Stomach (tissue), 8 donors: ENCODE measurements at regions not wholly inside any gene's neighbourhood (a gene's known extent, or its start where the extent isn't known, plus 50 kb on each side); places are given as distances from the start of the nearest gene placed in this dataset.
"Not testable (repeated sequence)": the region's sequence is repeated elsewhere in the genome, so short reads cannot be mapped to it uniquely, and the experiment has no call there.

Experiments
- DNase-seq, 2 donors: peaks; one replicate each; pipeline versions ENCODE4 v3.0.0 to v3.0.0-alpha.2; 2013 to 2019
- H3K27ac ChIP-seq, 5 donors: fragments of 200-600 bp in 4 of 5; sonication (generic) in 4 of 5; one replicate each; pipeline ENCODE4 v1.5.1; 2013 to 2019; ENCODE audit warnings: mild to moderate bottlenecking in 1 of 5, moderate library complexity in 1 of 5
- H3K27me3 ChIP-seq, 3 donors: fragments of 200-600 bp; sonication (generic); one replicate each; pipeline ENCODE4 v1.5.1; 2017 to 2019; ENCODE audit warnings: mixed run types in 1 of 3
- H3K36me3 ChIP-seq, 4 donors: fragments of 200-600 bp; sonication (generic); 1 replicate in 3 of 4; 2 replicates in 1 of 4; pipeline ENCODE4 v1.5.1; 2016 to 2019
- H3K4me1 ChIP-seq, 4 donors: fragments of 200-600 bp; sonication (generic); one replicate each; pipeline ENCODE4 v1.5.1; 2016 to 2019
- H3K4me3 ChIP-seq, 4 donors: fragments of 200-600 bp; sonication (generic) in 3 of 4; one replicate each; pipeline ENCODE4 v1.5.1; 2016 to 2019; ENCODE audit warnings: mild to moderate bottlenecking in 1 of 4
- H3K9me3 ChIP-seq, 4 donors: fragments of 200-600 bp; sonication (generic); one replicate each; pipeline ENCODE4 v1.5.1; 2016 to 2019
- EP300 ChIP-seq: sonication (generic); formaldehyde crosslinking; IDR thresholded peaks from one replicate; pipeline ENCODE4 v1.6.1; 2017; ENCODE audit warnings: antibody characterized with exemption
- POLR2A ChIP-seq, 4 donors: fragments of 450-650 bp; IDR thresholded peaks; one replicate each; pipeline ENCODE4 v1.6.1; 2016; ENCODE audit warnings: antibody characterized with exemption in 4 of 4, control low read depth in 2 of 4, mild to moderate bottlenecking in 1 of 4, moderate library complexity in 1 of 4
- POLR2AphosphoS5 ChIP-seq, 3 donors: sonication (generic); formaldehyde crosslinking; IDR thresholded peaks; one replicate each; pipeline ENCODE4 v1.6.1; 2016; ENCODE audit warnings: antibody characterized with exemption in 3 of 3
- WGBS, 5 donors: extraction: QIAGEN DNeasy Blood & Tissue Kit in 3 of 5; methylation state at CpG; one replicate each; pipeline versions ENCODE4 v1.1.5 to v1.1.7; 2013 to 2018; 5-methylcytosine and 5-hydroxymethylcytosine counted together
- intact Hi-C: fragments of 100-400 bp; cut with DNase I; formaldehyde crosslinking; loops from one replicate; pipeline ENCODE4 v1.15.1; 2023; ENCODE audit warnings: low total_unique reads
- TF ChIP-seq, protein P1 (sequence below), 7 experiments: fragments of 450-650 bp in 4 of 7; fragments of 200-600 bp in 3 of 7; sonication (generic) in 3 of 7; IDR thresholded peaks; one replicate each; pipeline ENCODE4 v1.5.1; 2016 to 2019; ENCODE audit warnings: antibody characterized with exemption in 7 of 7, control low read depth in 2 of 7, mild to moderate bottlenecking in 1 of 7
- donor health status: healthy with polysubstance abuse.
- donor health status: Bipolar disorder and iron deficiency.
- donor health status: healthy.

DNA sequence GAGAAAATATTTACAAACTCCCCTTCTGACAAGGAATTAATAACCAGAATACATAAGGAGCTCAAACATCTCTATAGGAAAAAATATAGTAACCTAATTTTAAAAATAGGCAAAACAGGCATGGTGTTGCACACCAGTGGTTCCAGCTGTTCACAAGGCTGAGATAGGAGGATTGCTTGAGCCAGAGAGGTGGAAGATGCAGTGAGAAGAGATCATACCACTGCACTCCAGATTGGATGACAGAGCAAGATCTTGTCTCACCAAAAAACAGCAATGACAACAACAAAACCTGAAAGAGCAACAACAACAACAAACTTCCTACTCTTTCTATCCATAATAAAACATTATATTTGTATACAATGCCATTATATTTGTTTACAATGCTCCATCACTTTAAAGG is 304.4 kb upstream of the CNTNAP2 start:
- no peak for TF ChIP-seq EP300
- Histone ChIP-seq H3K27ac (no peak overlapping the region), H3K36me3 (no peaks in the 10 kb centered on the region), H3K9me3 (peaks cover 0 to 13% (median 5%) of the 10 kb centered on the region in 4 donors), H3K4me3 (no peak overlapping the region), H3K4me1 (no peaks in the 10 kb centered on the region), H3K27me3 (no peaks in the 10 kb centered on the region)
- no peak for DNase-seq
- intact Hi-C loops, result no loop called here

DNA sequence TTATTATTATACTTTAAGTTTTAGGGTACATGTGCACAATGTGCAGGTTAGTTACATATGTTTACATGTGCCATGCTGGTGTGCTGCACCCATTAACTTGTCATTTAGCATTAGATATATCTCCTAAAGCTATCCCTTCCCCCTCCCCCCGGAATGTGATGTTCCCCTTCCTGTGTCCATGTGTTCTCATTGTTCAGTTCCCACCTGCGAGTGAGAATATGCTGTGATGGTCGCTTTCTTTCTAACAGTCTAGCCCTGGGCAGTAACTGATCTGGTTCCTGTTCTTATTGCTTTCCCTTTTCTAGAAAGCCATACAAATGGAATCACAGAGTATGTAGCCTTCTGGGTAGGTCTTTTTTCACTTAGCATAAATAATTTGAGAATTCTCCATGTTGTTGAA is 311.1 kb upstream of the CNTNAP2 start:
- H3K4me3 ChIP-seq, H3K4me1 ChIP-seq, H3K9me3 ChIP-seq, H3K27me3 ChIP-seq, H3K27ac ChIP-seq, intact Hi-C loops, H3K36me3 ChIP-seq, DNase-seq: not testable (repeated sequence)
- WGBS, 5 donors, result 62 to 76% (median 72%) methylated on average over 3 of the region's 3 CpGs

DNA sequence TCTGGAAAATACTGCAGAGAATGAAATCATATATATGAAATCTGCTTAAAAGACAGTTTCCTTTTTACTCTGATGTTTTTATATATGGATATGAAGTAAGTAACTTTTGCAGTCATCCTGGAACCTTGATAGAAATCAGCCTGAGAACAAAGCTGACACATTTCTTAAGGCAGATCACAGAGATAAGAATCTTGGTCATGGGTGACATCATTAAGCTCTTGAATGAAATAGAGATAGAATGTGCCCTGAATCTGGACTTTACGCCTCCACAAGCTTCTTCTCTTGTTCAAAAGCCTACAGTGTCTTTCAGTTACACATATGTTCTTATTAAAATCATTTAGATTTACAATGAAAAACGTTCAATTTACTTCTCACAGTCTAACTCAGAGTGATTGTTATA is 319.1 kb upstream of the CNTNAP2 start:
- Histone ChIP-seq H3K4me3 (no peak overlapping the region), H3K4me1 (no peaks in the 10 kb centered on the region), H3K27me3 (no peaks in the 10 kb centered on the region), H3K36me3 (no peaks in the 10 kb centered on the region), H3K9me3 (no peaks in the 10 kb centered on the region), H3K27ac (no peak overlapping the region)
- TF ChIP-seq, protein P1, sequence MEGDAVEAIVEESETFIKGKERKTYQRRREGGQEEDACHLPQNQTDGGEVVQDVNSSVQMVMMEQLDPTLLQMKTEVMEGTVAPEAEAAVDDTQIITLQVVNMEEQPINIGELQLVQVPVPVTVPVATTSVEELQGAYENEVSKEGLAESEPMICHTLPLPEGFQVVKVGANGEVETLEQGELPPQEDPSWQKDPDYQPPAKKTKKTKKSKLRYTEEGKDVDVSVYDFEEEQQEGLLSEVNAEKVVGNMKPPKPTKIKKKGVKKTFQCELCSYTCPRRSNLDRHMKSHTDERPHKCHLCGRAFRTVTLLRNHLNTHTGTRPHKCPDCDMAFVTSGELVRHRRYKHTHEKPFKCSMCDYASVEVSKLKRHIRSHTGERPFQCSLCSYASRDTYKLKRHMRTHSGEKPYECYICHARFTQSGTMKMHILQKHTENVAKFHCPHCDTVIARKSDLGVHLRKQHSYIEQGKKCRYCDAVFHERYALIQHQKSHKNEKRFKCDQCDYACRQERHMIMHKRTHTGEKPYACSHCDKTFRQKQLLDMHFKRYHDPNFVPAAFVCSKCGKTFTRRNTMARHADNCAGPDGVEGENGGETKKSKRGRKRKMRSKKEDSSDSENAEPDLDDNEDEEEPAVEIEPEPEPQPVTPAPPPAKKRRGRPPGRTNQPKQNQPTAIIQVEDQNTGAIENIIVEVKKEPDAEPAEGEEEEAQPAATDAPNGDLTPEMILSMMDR (IDR thresholded peaks at IDR 0.05), result no peak
- TF ChIP-seq EP300 (no peak), POLR2AphosphoS5 (IDR thresholded peaks at IDR 0.05) (no peak), POLR2A (IDR thresholded peaks at IDR 0.05) (no peak)
- no peak for DNase-seq
- WGBS, 5 donors, result 58 to 64% (median 60%) methylated on average over 2 of the region's 2 CpGs
- intact Hi-C loops, result no loop called here

- H3K27ac ChIP-seq, result no peak overlapping the region
- no peaks in the 10 kb centered on the region for H3K27me3 ChIP-seq
- intact Hi-C loops, result no loop called here
- no peak for TF ChIP-seq POLR2A (IDR thresholded peaks at IDR 0.05)
- TF ChIP-seq EP300, result no peak
- TF ChIP-seq POLR2AphosphoS5 (IDR thresholded peaks at IDR 0.05), result no peak
- TF ChIP-seq, protein P1 (IDR thresholded peaks at IDR 0.05), result no peak
- no peak overlapping the region for H3K4me3 ChIP-seq
- H3K36me3 ChIP-seq, result no peaks in the 10 kb centered on the region
- H3K4me1 ChIP-seq, result no peaks in the 10 kb centered on the region
- H3K9me3 ChIP-seq, result peaks cover 0 to 9% (median 5%) of the 10 kb centered on the region in 4 donors
- no peak for DNase-seq
Measured at GRCh38 chr7:145795132-145795531, 321.5 kb upstream of the CNTNAP2 start.

GRCh38 chr7:145784809-145785780 is 331.5 kb upstream of the CNTNAP2 start:
- WGBS, 5 donors, result 86 to 92% (median 91%) methylated on average over 20 of the region's 20 CpGs
- TF ChIP-seq, protein P1 (IDR thresholded peaks at IDR 0.05), result no peak
- TF ChIP-seq POLR2A (IDR thresholded peaks at IDR 0.05) (no peak), POLR2AphosphoS5 (IDR thresholded peaks at IDR 0.05) (no peak), EP300 (no peak)
- no peak overlapping the region for H3K27ac ChIP-seq
- no peaks in the 10 kb centered on the region for H3K4me1 ChIP-seq
- no peaks in the 10 kb centered on the region for H3K36me3 ChIP-seq
- DNase-seq, result no peak
- intact Hi-C loops, result no loop called here
- no peaks in the 10 kb centered on the region for H3K27me3 ChIP-seq
- H3K4me3 ChIP-seq, result no peak overlapping the region
- H3K9me3 ChIP-seq, result peaks cover 0 to 26% (median 4%) of the 10 kb centered on the region in 4 donors

- intact Hi-C loops, H3K4me1 ChIP-seq: not testable (repeated sequence)
- 60 to 68% (median 64%) methylated on average over 2 of the region's 2 CpGs for WGBS, 5 donors
Measured at GRCh38 chr7:145781388-145781787, 335.2 kb upstream of the CNTNAP2 start.

More at GRCh38 chr7:145781388-145781787, 335.2 kb upstream of the CNTNAP2 start:
- not testable (repeated sequence) for H3K36me3 ChIP-seq, H3K27me3 ChIP-seq, H3K27ac ChIP-seq, DNase-seq, H3K4me3 ChIP-seq
- H3K9me3 ChIP-seq, result peaks cover 0 to 20% (median 4%) of the 10 kb centered on the region in 4 donors
